ENCODE measurements at regions not wholly inside any gene's neighbourhood (a gene's known extent, or its start where the extent isn't known, plus 50 kb on each side); places are given as distances from the start of the nearest gene placed in this dataset.

DNA sequence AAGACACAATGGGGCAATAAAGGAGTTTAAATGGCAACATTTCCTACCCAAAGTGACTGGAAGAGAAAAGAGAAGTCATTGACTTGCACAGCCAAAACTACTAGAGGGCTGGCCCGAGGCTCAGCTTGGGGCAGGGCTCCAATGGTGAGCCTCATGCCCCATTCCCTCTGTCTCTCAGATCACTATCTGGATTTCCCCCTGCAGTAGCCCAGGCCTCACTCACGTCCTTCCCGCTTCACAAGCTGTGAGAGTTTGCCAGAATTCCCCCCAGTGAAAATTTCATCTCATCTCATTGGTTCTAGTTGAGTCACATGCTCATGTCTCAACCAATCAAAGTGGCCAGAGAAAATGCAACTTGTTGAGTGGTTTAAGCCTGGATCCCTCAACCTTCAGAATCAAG lies 181.3 kb downstream of the WDR11 start:
- Histone ChIP-seq H3K9ac (ENCODE audit: low read length) (no peak overlapping the region), H3K9me2 (replicated peaks; ENCODE audit: insufficient read depth, low read length) (no peaks in the 10 kb centered on the region), H4K20me1 (ENCODE audit: low read depth, low read length) (no peaks in the 10 kb centered on the region), H3K4me2 (ENCODE audit: low read depth, low read length, poor library complexity, severe bottlenecking) (no peak overlapping the region), H2AFZ (ENCODE audit: low read depth, low read length, severe bottlenecking) (no peak overlapping the region), H3K4me3 (ENCODE audit: insufficient read depth, low read length, poor library complexity, severe bottlenecking) (no peak overlapping the region), H3K36me3 (ENCODE audit: low read length) (no peaks in the 10 kb centered on the region), H3K79me2 (ENCODE audit: insufficient read depth, low read length) (no peaks in the 10 kb centered on the region), H3K27ac (ENCODE audit: low read depth, low read length) (no peak overlapping the region), H3K27me3 (ENCODE audit: low read length) (no peaks in the 10 kb centered on the region), H3K9me3 (ENCODE audit: insufficient read depth, low read length) (no peaks in the 10 kb centered on the region), H3F3A (ENCODE audit: insufficient read depth) (no peaks in the 10 kb centered on the region)
- TF ChIP-seq EZH2phosphoT487 (conservative IDR thresholded peaks at IDR 0.05; ENCODE audit: low read length) = no peak
- TF ChIP-seq, protein P1, sequence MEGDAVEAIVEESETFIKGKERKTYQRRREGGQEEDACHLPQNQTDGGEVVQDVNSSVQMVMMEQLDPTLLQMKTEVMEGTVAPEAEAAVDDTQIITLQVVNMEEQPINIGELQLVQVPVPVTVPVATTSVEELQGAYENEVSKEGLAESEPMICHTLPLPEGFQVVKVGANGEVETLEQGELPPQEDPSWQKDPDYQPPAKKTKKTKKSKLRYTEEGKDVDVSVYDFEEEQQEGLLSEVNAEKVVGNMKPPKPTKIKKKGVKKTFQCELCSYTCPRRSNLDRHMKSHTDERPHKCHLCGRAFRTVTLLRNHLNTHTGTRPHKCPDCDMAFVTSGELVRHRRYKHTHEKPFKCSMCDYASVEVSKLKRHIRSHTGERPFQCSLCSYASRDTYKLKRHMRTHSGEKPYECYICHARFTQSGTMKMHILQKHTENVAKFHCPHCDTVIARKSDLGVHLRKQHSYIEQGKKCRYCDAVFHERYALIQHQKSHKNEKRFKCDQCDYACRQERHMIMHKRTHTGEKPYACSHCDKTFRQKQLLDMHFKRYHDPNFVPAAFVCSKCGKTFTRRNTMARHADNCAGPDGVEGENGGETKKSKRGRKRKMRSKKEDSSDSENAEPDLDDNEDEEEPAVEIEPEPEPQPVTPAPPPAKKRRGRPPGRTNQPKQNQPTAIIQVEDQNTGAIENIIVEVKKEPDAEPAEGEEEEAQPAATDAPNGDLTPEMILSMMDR (IDR thresholded peaks at IDR 0.05; ENCODE audit: insufficient read depth, low read length, poor library complexity, severe bottlenecking) = no peak

DNA sequence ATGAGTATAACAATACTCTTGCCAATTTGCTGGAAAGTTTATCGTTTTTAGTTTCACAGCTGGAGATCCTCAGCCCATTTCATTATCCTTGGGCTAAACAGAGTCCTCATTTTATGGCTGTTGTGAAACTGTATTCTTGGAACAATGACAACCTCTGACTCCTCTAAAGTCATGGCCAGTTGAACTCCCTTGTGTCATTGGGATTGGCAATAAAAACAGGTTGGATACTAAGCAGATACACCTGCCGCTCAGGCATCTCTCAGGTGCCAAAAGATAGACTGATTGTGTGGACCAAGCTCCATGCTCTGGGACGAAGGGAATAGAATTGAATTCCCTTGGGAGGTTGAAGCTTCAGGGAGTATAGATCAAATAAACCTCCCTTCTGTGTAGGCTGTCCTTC lies 182.2 kb downstream of the WDR11 start:
- H3K79me2 ChIP-seq (ENCODE audit: insufficient read depth, low read length) = no peaks in the 10 kb centered on the region
- no peak overlapping the region for H3K4me2 ChIP-seq (ENCODE audit: low read depth, low read length, poor library complexity, severe bottlenecking)
- no peaks in the 10 kb centered on the region for H3K9me2 ChIP-seq (replicated peaks; ENCODE audit: insufficient read depth, low read length)
- H3K4me3 ChIP-seq (ENCODE audit: insufficient read depth, low read length, poor library complexity, severe bottlenecking) = no peak overlapping the region
- H3K36me3 ChIP-seq (ENCODE audit: low read length) = no peaks in the 10 kb centered on the region
- H4K20me1 ChIP-seq (ENCODE audit: low read depth, low read length) = no peaks in the 10 kb centered on the region
- TF ChIP-seq EZH2phosphoT487 (conservative IDR thresholded peaks at IDR 0.05; ENCODE audit: low read length) = no peak
- TF ChIP-seq, protein P1 (IDR thresholded peaks at IDR 0.05; ENCODE audit: insufficient read depth, low read length, poor library complexity, severe bottlenecking) = no peak
- no peaks in the 10 kb centered on the region for H3F3A ChIP-seq (ENCODE audit: insufficient read depth)
- H3K27me3 ChIP-seq (ENCODE audit: low read length) = no peaks in the 10 kb centered on the region
- no peak overlapping the region for H2AFZ ChIP-seq (ENCODE audit: low read depth, low read length, severe bottlenecking)
- H3K9me3 ChIP-seq (ENCODE audit: insufficient read depth, low read length) = no peaks in the 10 kb centered on the region
- no peak overlapping the region for H3K27ac ChIP-seq (ENCODE audit: low read depth, low read length)
- H3K9ac ChIP-seq (ENCODE audit: low read length) = no peak overlapping the region

DNA sequence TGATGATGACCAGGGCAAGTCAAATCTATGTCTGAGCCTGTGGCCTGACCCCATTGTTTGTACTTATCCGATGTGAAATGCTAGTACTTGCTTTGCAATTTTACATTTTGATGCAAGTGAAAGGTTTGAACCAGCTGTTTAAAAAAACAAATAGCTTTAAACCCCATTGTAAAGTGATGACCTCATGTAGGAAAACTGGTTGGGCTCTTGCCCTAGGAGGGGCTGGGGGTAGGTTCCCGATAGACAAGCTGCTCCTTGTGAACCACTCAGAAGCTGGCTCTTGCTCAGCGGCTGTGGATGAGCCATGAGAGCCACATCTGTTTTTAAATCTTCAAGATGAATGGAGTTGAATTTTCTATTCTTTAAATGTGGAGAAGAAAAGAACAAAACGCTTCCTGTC lies 185.3 kb downstream of the WDR11 start:
- Histone ChIP-seq H2AFZ (ENCODE audit: low read depth, low read length, severe bottlenecking) (no peak overlapping the region), H3K4me2 (ENCODE audit: low read depth, low read length, poor library complexity, severe bottlenecking) (no peak overlapping the region), H4K20me1 (ENCODE audit: low read depth, low read length) (no peaks in the 10 kb centered on the region), H3K27ac (ENCODE audit: low read depth, low read length) (no peak overlapping the region), H3K9me3 (ENCODE audit: insufficient read depth, low read length) (no peaks in the 10 kb centered on the region), H3F3A (ENCODE audit: insufficient read depth) (no peaks in the 10 kb centered on the region), H3K36me3 (ENCODE audit: low read length) (no peaks in the 10 kb centered on the region), H3K27me3 (ENCODE audit: low read length) (no peaks in the 10 kb centered on the region), H3K9me2 (replicated peaks; ENCODE audit: insufficient read depth, low read length) (no peaks in the 10 kb centered on the region), H3K4me3 (ENCODE audit: insufficient read depth, low read length, poor library complexity, severe bottlenecking) (no peak overlapping the region), H3K79me2 (ENCODE audit: insufficient read depth, low read length) (no peaks in the 10 kb centered on the region), H3K9ac (ENCODE audit: low read length) (no peak overlapping the region)
- TF ChIP-seq, protein P1 (IDR thresholded peaks at IDR 0.05; ENCODE audit: insufficient read depth, low read length, poor library complexity, severe bottlenecking) = no peak
- no peak for TF ChIP-seq EZH2phosphoT487 (conservative IDR thresholded peaks at IDR 0.05; ENCODE audit: low read length)
